ENCODE measurements at regions not wholly inside any gene's neighbourhood (a gene's known extent, or its start where the extent isn't known, plus 50 kb on each side); places are given as distances from the start of the nearest gene placed in this dataset.

DNA sequence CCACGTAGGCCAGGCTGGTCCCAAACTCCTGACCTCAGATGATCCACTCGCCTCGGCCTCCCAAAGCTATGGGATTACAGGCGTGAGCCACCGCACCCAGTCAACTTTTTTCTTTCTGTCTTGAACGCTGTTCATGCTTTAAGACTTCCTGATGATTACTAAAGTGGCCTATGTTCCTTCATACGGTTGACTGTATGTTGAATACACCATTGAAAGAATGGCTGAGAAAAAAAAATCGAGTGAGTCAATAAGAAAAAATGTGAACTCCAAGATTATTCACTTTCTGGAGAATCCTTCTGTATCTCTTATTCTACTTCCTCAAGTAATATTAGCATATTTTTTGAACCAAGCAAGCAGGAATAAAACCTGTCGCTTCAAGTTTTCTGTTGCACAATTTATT lies 955.0 kb downstream of the GATA3 start:
- TF ChIP-seq, protein P1, sequence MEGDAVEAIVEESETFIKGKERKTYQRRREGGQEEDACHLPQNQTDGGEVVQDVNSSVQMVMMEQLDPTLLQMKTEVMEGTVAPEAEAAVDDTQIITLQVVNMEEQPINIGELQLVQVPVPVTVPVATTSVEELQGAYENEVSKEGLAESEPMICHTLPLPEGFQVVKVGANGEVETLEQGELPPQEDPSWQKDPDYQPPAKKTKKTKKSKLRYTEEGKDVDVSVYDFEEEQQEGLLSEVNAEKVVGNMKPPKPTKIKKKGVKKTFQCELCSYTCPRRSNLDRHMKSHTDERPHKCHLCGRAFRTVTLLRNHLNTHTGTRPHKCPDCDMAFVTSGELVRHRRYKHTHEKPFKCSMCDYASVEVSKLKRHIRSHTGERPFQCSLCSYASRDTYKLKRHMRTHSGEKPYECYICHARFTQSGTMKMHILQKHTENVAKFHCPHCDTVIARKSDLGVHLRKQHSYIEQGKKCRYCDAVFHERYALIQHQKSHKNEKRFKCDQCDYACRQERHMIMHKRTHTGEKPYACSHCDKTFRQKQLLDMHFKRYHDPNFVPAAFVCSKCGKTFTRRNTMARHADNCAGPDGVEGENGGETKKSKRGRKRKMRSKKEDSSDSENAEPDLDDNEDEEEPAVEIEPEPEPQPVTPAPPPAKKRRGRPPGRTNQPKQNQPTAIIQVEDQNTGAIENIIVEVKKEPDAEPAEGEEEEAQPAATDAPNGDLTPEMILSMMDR (IDR thresholded peaks at IDR 0.05; ENCODE audit: low read depth, low read length, missing control alignments): no peak
- no peak overlapping the region for H3K4me3 ChIP-seq (replicated peaks; ENCODE audit: low read depth, low read length)
- no peak for DNase-seq (ENCODE audit: extremely low read depth, low read depth)

GRCh38 chr10:9010093-9010492 lies 955.6 kb downstream of the GATA3 start:
- TF ChIP-seq, protein P1 (IDR thresholded peaks at IDR 0.05; ENCODE audit: low read depth, low read length, missing control alignments): no peak
- no peak overlapping the region for H3K4me3 ChIP-seq (replicated peaks; ENCODE audit: low read depth, low read length)
- DNase-seq (ENCODE audit: extremely low read depth, low read depth): no peak

DNA sequence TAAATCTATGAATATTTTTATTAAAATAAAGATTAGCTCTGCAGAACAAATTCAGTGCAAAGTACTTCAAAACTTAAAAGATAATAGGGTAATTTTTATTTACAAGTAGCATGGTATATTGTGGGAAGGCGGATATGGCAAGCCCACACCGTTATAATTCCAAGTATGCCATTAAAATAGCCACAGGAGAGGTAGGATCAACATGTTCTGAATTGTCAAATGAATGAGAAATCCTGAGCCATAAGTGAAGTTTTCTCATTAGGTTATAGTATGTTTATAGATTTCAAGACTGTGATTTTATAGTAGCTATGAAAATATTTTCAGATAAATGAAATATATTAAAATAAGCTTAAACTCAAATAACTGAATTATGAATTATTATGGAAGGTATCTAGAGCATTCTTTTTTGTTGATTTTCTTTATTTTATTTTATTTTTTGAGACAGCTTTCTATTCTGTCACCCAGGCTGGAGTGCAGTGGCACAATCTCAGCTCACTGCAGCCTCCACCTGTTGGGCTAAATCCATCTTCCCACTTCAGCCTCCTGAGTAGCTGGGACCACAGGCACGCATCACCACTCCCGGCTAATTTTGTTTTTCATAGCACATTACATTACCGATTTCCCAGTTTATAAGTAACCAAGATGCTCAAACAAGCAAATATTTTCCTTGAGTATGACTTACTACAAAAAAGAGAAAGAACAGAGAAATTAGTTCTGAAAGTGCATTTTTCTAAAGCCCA lies 956.6 kb downstream of the GATA3 start:
- TF ChIP-seq, protein P1 (IDR thresholded peaks at IDR 0.05; ENCODE audit: low read depth, low read length, missing control alignments): no peak
- no peak for DNase-seq (ENCODE audit: extremely low read depth, low read depth)
- no peak overlapping the region for H3K4me3 ChIP-seq (replicated peaks; ENCODE audit: low read depth, low read length)

DNA sequence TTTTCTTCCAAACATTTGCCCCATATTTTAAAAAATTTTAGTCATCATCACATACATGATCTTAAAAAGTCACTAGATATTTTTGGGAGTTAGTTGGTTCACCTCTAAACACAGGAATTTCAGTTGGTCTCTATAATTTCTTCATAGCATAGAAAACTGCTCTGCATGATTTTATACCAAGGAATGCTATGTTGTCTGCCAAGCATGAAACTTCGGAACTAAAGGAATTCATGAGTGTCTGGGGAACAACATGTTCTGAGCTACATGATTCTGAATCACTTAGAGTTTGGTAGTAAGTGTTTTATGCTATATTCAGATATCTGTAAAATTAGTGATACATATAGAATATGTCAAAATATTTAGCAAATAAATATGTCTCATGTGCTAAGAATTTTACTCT lies 957.8 kb downstream of the GATA3 start:
- no peak for DNase-seq (ENCODE audit: extremely low read depth, low read depth)
- TF ChIP-seq, protein P1 (IDR thresholded peaks at IDR 0.05; ENCODE audit: low read depth, low read length, missing control alignments): no peak
- no peak overlapping the region for H3K4me3 ChIP-seq (replicated peaks; ENCODE audit: low read depth, low read length)

- DNase-seq (ENCODE audit: extremely low read depth, low read depth): no peak
- TF ChIP-seq, protein P1 (IDR thresholded peaks at IDR 0.05; ENCODE audit: low read depth, low read length, missing control alignments): no peak
- no peak overlapping the region for H3K4me3 ChIP-seq (replicated peaks; ENCODE audit: low read depth, low read length)
Observed at GRCh38 chr10:9015005-9015404, 960.5 kb downstream of the GATA3 start.

GRCh38 chr10:9015447-9015846 lies 961.0 kb downstream of the GATA3 start:
- H3K4me3 ChIP-seq (replicated peaks; ENCODE audit: low read depth, low read length): no peak overlapping the region
- TF ChIP-seq, protein P1 (IDR thresholded peaks at IDR 0.05; ENCODE audit: low read depth, low read length, missing control alignments): no peak
- no peak for DNase-seq (ENCODE audit: extremely low read depth, low read depth)

- H3K4me3 ChIP-seq (replicated peaks; ENCODE audit: low read depth, low read length): no peak overlapping the region
- no peak for DNase-seq (ENCODE audit: extremely low read depth, low read depth)
- TF ChIP-seq, protein P1 (IDR thresholded peaks at IDR 0.05; ENCODE audit: low read depth, low read length, missing control alignments): no peak
Observed at GRCh38 chr10:9016930-9017329, 962.4 kb downstream of the GATA3 start.
